Heart left ventricle (tissue), 16 donors: ENCODE measurements at regions not wholly inside any gene's neighbourhood (a gene's known extent, or its start where the extent isn't known, plus 50 kb on each side); places are given as distances from the start of the nearest gene placed in this dataset.

Experiments
- ATAC-seq, 4 donors: fragments of 200-7000 bp; cut with Tn5 transposase; one replicate each; pipeline ENCODE4 v1.9.1; 2020 to 2022; ENCODE audit warnings: moderate library complexity in 4 of 4, mild to moderate bottlenecking in 3 of 4, moderate number of reproducible peaks in 1 of 4
- DNase-seq, 5 donors: peaks; one replicate each; pipeline ENCODE4 v3.0.0-alpha.2; 2020
- H3K27ac ChIP-seq, 12 donors: fragments of 200-600 bp; sonication (generic) in 4 of 12; one replicate each; pipeline versions ENCODE4 v1.5.0 to v1.8.0; 2016 to 2022; ENCODE audit warnings: mild to moderate bottlenecking in 2 of 12
- H3K27me3 ChIP-seq, 9 donors: fragments of 200-600 bp; sonication (generic) in 2 of 9; one replicate each; pipeline versions ENCODE4 v1.5.1 to v1.8.0; 2016 to 2022; ENCODE audit warnings: mild to moderate bottlenecking in 3 of 9
- H3K36me3 ChIP-seq, 9 donors: fragments of 200-600 bp; sonication (generic) in 2 of 9; one replicate each; pipeline versions ENCODE4 v1.5.0 to v1.8.0; 2018 to 2022; ENCODE audit warnings: mild to moderate bottlenecking in 2 of 9
- H3K4me1 ChIP-seq, 12 donors: fragments of 200-600 bp; sonication (generic) in 4 of 12; one replicate each; pipeline versions ENCODE4 v1.5.0 to v1.8.0; 2016 to 2022; ENCODE audit warnings: mild to moderate bottlenecking in 3 of 12
- H3K4me3 ChIP-seq, 12 donors: fragments of 200-600 bp; sonication (generic) in 4 of 12; one replicate each; pipeline versions ENCODE4 v1.5.0 to v1.8.0; 2017 to 2022; ENCODE audit warnings: mild to moderate bottlenecking in 9 of 12, moderate library complexity in 4 of 12
- H3K9me3 ChIP-seq, 12 donors: fragments of 200-600 bp; sonication (generic) in 4 of 12; one replicate each; pipeline versions ENCODE4 v1.5.0 to v1.8.0; 2016 to 2022; ENCODE audit warnings: mild to moderate bottlenecking in 1 of 12
- CTCF ChIP-seq, 12 donors: fragments of 200-600 bp; sonication (generic) in 4 of 12; IDR thresholded peaks; one replicate each; pipeline versions ENCODE4 v1.5.0 to v1.8.0; 2018 to 2022; ENCODE audit warnings: antibody characterized with exemption in 12 of 12, mild to moderate bottlenecking in 5 of 12
- POLR2A ChIP-seq, 2 donors: fragments of 450-650 bp; IDR thresholded peaks; one replicate each; pipeline ENCODE4 v1.6.1; 2017; ENCODE audit warnings: antibody characterized with exemption in 2 of 2, mild to moderate bottlenecking in 2 of 2, moderate library complexity in 2 of 2
- WGBS, 4 donors: extraction: QIAGEN DNeasy Blood & Tissue Kit in 2 of 4; methylation state at CpG; one replicate each; pipeline versions ENCODE4 v1.1.5 to v1.1.7; 2013 to 2018; 5-methylcytosine and 5-hydroxymethylcytosine counted together
- intact Hi-C, 10 donors: fragments of 100-400 bp; cut with DNase I; formaldehyde crosslinking; loops; one replicate each; pipeline versions ENCODE4 v1.11.1 to v1.14.2; 2022
- donor health status: ischemic (EF 13 %, LVEDD 7.1; RV severe dilation, severe dysfunction).
- donor health status: healthy with polysubstance abuse.
- donor health status: DM: no; HTN: yes; CAD: no.
- donor health status: DM: no; HTN: no; CAD: no.
- donor health status: ischemic (EF 25% LVEDD 6.9; RV normal size, moderate dysfunction).
- donor health status: ischemic (EF 25% LVEDD 5.7; RV mildly dilated, moderate dysfunction).
- donor health status: healthy.
- donor health status: DM: yes; HTN: yes; CAD: no.
- donor health status: ischemic (EF 35%, LVEDD 5.7; RV mildly dilated, moderate dysfunction).
- donor health status: nonischemic (EF 11% LVEDD 7.7; RV severe dilation, severe dysfunction).
- donor health status: DM: yes; HTN: yes; CAD: no.
- donor health status: PGD.
- donor health status: ischemic (EF 29% LVEDD 5.4; RV normal size, mild dysfunction).
- donor health status: nonischemic (EF 23%, LVEDD 6.1; RV moderate dilation, normal function).

- ATAC-seq = no peak
- no peak for TF ChIP-seq POLR2A (IDR thresholded peaks at IDR 0.05)
- TF ChIP-seq CTCF (IDR thresholded peaks at IDR 0.05) = no peak
- Histone ChIP-seq H3K9me3 (no peaks in the 10 kb centered on the region), H3K36me3 (no peaks in the 10 kb centered on the region), H3K4me1 (no peaks in the 10 kb centered on the region), H3K4me3 (no peak overlapping the region), H3K27ac (no peak overlapping the region), H3K27me3 (no peaks in the 10 kb centered on the region)
- intact Hi-C loops = no loop called here
- DNase-seq = no peak
- WGBS, 4 donors = 84 to 88% methylated on average over 2 of the region's 2 CpGs; no CpG with 5 or more reads in 2 of the 4 donors
Observed at GRCh38 chrY:15592957-15593356, 1068.6 kb downstream of the NLGN4Y start.

GRCh38 chrY:15593476-15594160 is 1069.3 kb downstream of the NLGN4Y start:
- DNase-seq (no peak), ATAC-seq (no peak)
- WGBS, 4 donors = 70 to 73% methylated on average over 4 of the region's 4 CpGs; no CpG with 5 or more reads in 2 of the 4 donors
- intact Hi-C loops = no loop called here
- no peaks in the 10 kb centered on the region for H3K9me3 ChIP-seq
- H3K27me3 ChIP-seq = no peaks in the 10 kb centered on the region
- no peaks in the 10 kb centered on the region for H3K4me1 ChIP-seq
- no peak for TF ChIP-seq CTCF (IDR thresholded peaks at IDR 0.05)
- no peak for TF ChIP-seq POLR2A (IDR thresholded peaks at IDR 0.05)
- H3K36me3 ChIP-seq = no peaks in the 10 kb centered on the region
- no peak overlapping the region for H3K27ac ChIP-seq
- no peak overlapping the region for H3K4me3 ChIP-seq

GRCh38 chrY:15594179-15594578 is 1069.8 kb downstream of the NLGN4Y start:
- Histone ChIP-seq H3K27me3 (no peaks in the 10 kb centered on the region), H3K27ac (no peak overlapping the region), H3K9me3 (no peaks in the 10 kb centered on the region), H3K4me1 (no peaks in the 10 kb centered on the region), H3K36me3 (no peaks in the 10 kb centered on the region), H3K4me3 (no peak overlapping the region)
- 53 to 58% methylated on average over 3 of the region's 3 CpGs; no CpG with 5 or more reads in 2 of the 4 donors for WGBS, 4 donors
- TF ChIP-seq POLR2A (IDR thresholded peaks at IDR 0.05) = no peak
- no peak for TF ChIP-seq CTCF (IDR thresholded peaks at IDR 0.05)
- DNase-seq = no peak
- intact Hi-C loops = no loop called here
- ATAC-seq = no peak

- TF ChIP-seq CTCF (IDR thresholded peaks at IDR 0.05) = no peak
- TF ChIP-seq POLR2A (IDR thresholded peaks at IDR 0.05) = no peak
- H3K27me3 ChIP-seq = no peaks in the 10 kb centered on the region
- no peak overlapping the region for H3K4me3 ChIP-seq
- H3K9me3 ChIP-seq = no peaks in the 10 kb centered on the region
- H3K27ac ChIP-seq = no peak overlapping the region
- no peak for ATAC-seq
- WGBS, 4 donors = 89 to 94% methylated on average over 3 of the region's 3 CpGs; no CpG with 5 or more reads in 2 of the 4 donors
- intact Hi-C loops = loop anchor here in 1 of 10 donors (10.0 kb wide), 1 partner anchor 56 kb away; no protein-coding TSS in a partner anchor
- no peaks in the 10 kb centered on the region for H3K4me1 ChIP-seq
- no peaks in the 10 kb centered on the region for H3K36me3 ChIP-seq
- DNase-seq = no peak
Observed at GRCh38 chrY:15600565-15600964, 1076.2 kb downstream of the NLGN4Y start.
